HCT116 (cell line): ENCODE measurements at regions not wholly inside any gene's neighbourhood (a gene's known extent, or its start where the extent isn't known, plus 50 kb on each side); places are given as distances from the start of the nearest gene placed in this dataset.

Experiments
- ATAC-seq: fragments of 200-7000 bp; cut with Tn5 transposase; 2 replicates; pipeline ENCODE4 v1.9.1; 2020; ENCODE audit warnings: mild to moderate bottlenecking, moderate library complexity
- BruUV-seq: library from RNA; stranded (reverse); fragments of 400-500 nt; replicated peaks from 2 replicates; lab custom pipeline; 2021; lab: Mats Ljungman, UMichigan
- CTCF ChIA-PET: fragments of 300-600 bp; sonication (Branson Sonifier 250); formaldehyde crosslinking; loops from one replicate; lab custom pipeline; 2021; ENCODE audit warnings: antibody characterized with exemption; lab: Charles Lee
- POLR2A ChIA-PET: fragments of 300-600, 350-600 bp; sonication (Branson Sonifier 250); formaldehyde crosslinking; loops from one replicate; lab custom pipeline; 2021; ENCODE audit warnings: antibody characterized with exemption; lab: Charles Lee
- RAD21 ChIA-PET, 2 experiments: fragments of 300-600 bp; sonication (Branson Sonifier 250); formaldehyde crosslinking; loops; one replicate each; lab custom pipeline; 2023; ENCODE audit warnings: low total read pairs in 2 of 2; ENCODE audit not compliant: uncharacterized antibody in 2 of 2, unreplicated experiment in 2 of 2, low non-redundant PET in 1 of 2; lab: Charles Lee
- DNase-seq: peaks from one replicate; pipeline ENCODE4 v3.0.0-alpha.2; 2010; ENCODE audit warnings: low read depth, low spot score
- H2AFZ ChIP-seq: fragments of 200-600 bp; shearing (Covaris generic), sonication (generic); 2 replicates; pipeline ENCODE4 v1.6.1; 2017; ENCODE audit warnings: low read depth, mixed run types, mixed read lengths, antibody characterized with exemption, low read length; ENCODE audit not compliant: poor library complexity, severe bottlenecking
- H3K27ac ChIP-seq: 2 replicates; pipeline ENCODE4 v1.5.1; 2012; ENCODE audit warnings: low read depth, low read length
- H3K27me3 ChIP-seq: fragments of 200-600 bp; sonication (generic); 2 replicates; pipeline ENCODE4 v1.6.1; 2016; ENCODE audit warnings: mixed run types, low read length, mixed read lengths; ENCODE audit not compliant: insufficient read depth
- H3K36me3 ChIP-seq, 2 experiments: fragments of 200-500 bp in 1 of 2; fragments of 200-600 bp in 1 of 2; sonication (Bioruptor generic) in 1 of 2; sonication (generic) in 1 of 2; 2 replicates each; pipeline versions ENCODE4 v1.5.1 to v1.6.1; 2014 to 2016; ENCODE audit warnings: low read length in 2 of 2, inconsistent platforms in 1 of 2, mixed read lengths in 1 of 2, mixed run types in 1 of 2; ENCODE audit not compliant: insufficient read depth in 2 of 2, control insufficient read depth in 1 of 2
- H3K4me1 ChIP-seq, 2 experiments: fragments of 200-600 bp in 1 of 2; sonication (generic) in 1 of 2; 2 replicates each; pipeline versions ENCODE4 v1.5.1 to v1.6.1; 2012 to 2017; ENCODE audit warnings: low read length in 2 of 2, inconsistent platforms in 1 of 2, mild to moderate bottlenecking in 1 of 2, mixed read lengths in 1 of 2, mixed run types in 1 of 2, moderate library complexity in 1 of 2; ENCODE audit not compliant: insufficient read depth in 2 of 2, control insufficient read depth in 1 of 2
- H3K4me2 ChIP-seq: fragments of 200-600 bp; sonication (generic); 2 replicates; pipeline ENCODE4 v1.6.1; 2017; ENCODE audit warnings: mixed run types, low read length, mixed read lengths
- H3K4me3 ChIP-seq, 2 experiments: fragments of 200-600 bp in 1 of 2; sonication (generic) in 1 of 2; replicated peaks in 1 of 2; 2 replicates each; pipeline ENCODE4 v1.5.1; 2011 to 2016; ENCODE audit warnings: low read length in 2 of 2, control low read depth in 1 of 2, low read depth in 1 of 2, mild to moderate bottlenecking in 1 of 2, mixed read lengths in 1 of 2, mixed run types in 1 of 2
- H3K79me2 ChIP-seq: fragments of 200-600 bp; sonication (generic); 2 replicates; pipeline ENCODE4 v1.6.1; 2017; ENCODE audit warnings: mild to moderate bottlenecking, mixed run types, low read length, moderate library complexity, mixed read lengths; ENCODE audit not compliant: insufficient read depth
- H3K9ac ChIP-seq: fragments of 200-600 bp; sonication (generic); 2 replicates; pipeline ENCODE4 v1.6.1; 2016; ENCODE audit warnings: low read length, mixed read lengths
- H3K9me2 ChIP-seq: fragments of 200-600 bp; sonication (generic), shearing (Covaris generic); 2 replicates; pipeline ENCODE4 v1.6.1; 2017; ENCODE audit warnings: mixed run types, mild to moderate bottlenecking, moderate library complexity; ENCODE audit not compliant: insufficient read depth
- H3K9me3 ChIP-seq, 2 experiments: fragments of 200-500 bp in 1 of 2; fragments of 200-600 bp in 1 of 2; sonication (Bioruptor generic) in 1 of 2; sonication (generic) in 1 of 2; 2 replicates each; pipeline ENCODE4 v1.6.1; 2014 to 2017; ENCODE audit warnings: low read length in 2 of 2, mixed read lengths in 2 of 2, inconsistent platforms in 1 of 2, low read depth in 1 of 2, mild to moderate bottlenecking in 1 of 2, mixed run types in 1 of 2, moderate library complexity in 1 of 2; ENCODE audit not compliant: control insufficient read depth in 1 of 2, insufficient read depth in 1 of 2
- H4K20me1 ChIP-seq: fragments of 200-600 bp; sonication (generic), shearing (Covaris generic); 2 replicates; pipeline ENCODE4 v1.6.1; 2017; ENCODE audit warnings: mixed run types, mild to moderate bottlenecking, moderate library complexity; ENCODE audit not compliant: insufficient read depth
- EGR1 ChIP-seq: IDR thresholded peaks from 2 replicates; pipeline ENCODE4 v1.6.1; 2012; ENCODE audit warnings: low read depth
- ELF1 ChIP-seq: IDR thresholded peaks from 2 replicates; pipeline ENCODE4 v1.6.1; 2012; ENCODE audit warnings: low read depth, borderline replicate concordance
- EZH2phosphoT487 ChIP-seq: fragments of 200-600 bp; IDR thresholded peaks from 2 replicates; pipeline ENCODE4 v1.6.1; 2018; ENCODE audit warnings: antibody characterized with exemption, borderline replicate concordance
- FOSL1 ChIP-seq: IDR thresholded peaks from 2 replicates; pipeline ENCODE4 v1.6.1; 2012; ENCODE audit warnings: low read depth
- JUND ChIP-seq: IDR thresholded peaks from 2 replicates; pipeline ENCODE4 v1.6.1; 2012
- POLR2A ChIP-seq: IDR thresholded peaks from 2 replicates; pipeline ENCODE4 v1.7.0; 2011; ENCODE audit warnings: borderline replicate concordance; ENCODE audit not compliant: insufficient read depth, insufficient read length; ENCODE audit errors: extremely low read depth
- POLR2AphosphoS5 ChIP-seq: IDR thresholded peaks from 2 replicates; pipeline ENCODE4 v1.6.1; 2011; ENCODE audit warnings: mild to moderate bottlenecking, low read depth, low read length, moderate library complexity
- RAD21 ChIP-seq: IDR thresholded peaks from 2 replicates; pipeline ENCODE4 v1.6.1; 2012; ENCODE audit warnings: low read depth, mild to moderate bottlenecking
- SIN3A ChIP-seq: IDR thresholded peaks from 2 replicates; pipeline ENCODE4 v1.6.1; 2012; ENCODE audit warnings: low read depth
- SP1 ChIP-seq: IDR thresholded peaks from 2 replicates; pipeline ENCODE4 v1.6.1; 2012; ENCODE audit warnings: low read depth
- SRF ChIP-seq: IDR thresholded peaks from 2 replicates; pipeline ENCODE4 v1.6.1; 2012; ENCODE audit warnings: low read depth
- TCF7L2 ChIP-seq: IDR thresholded peaks from 2 replicates; pipeline ENCODE4 v1.7.0; 2011; ENCODE audit warnings: borderline replicate concordance, inconsistent platforms; ENCODE audit not compliant: insufficient read depth, insufficient read length; ENCODE audit errors: extremely low read depth
- YY1 ChIP-seq: IDR thresholded peaks from 2 replicates; pipeline ENCODE4 v1.6.1; 2011; ENCODE audit warnings: low read length, low read depth, moderate library complexity, mild to moderate bottlenecking; ENCODE audit not compliant: insufficient replicate concordance; ENCODE audit errors: extremely low read depth
- ZBTB33 ChIP-seq: IDR thresholded peaks from 2 replicates; pipeline ENCODE4 v1.6.1; 2011; ENCODE audit warnings: mild to moderate bottlenecking, low read length, moderate library complexity; ENCODE audit not compliant: insufficient replicate concordance; ENCODE audit errors: extremely low read depth
- ZFX ChIP-seq: fragments of 450-650 bp; IDR thresholded peaks from 2 replicates; pipeline ENCODE4 v1.6.1; 2017
- intact Hi-C: fragments of 100-400 bp; cut with micrococcal nuclease; formaldehyde crosslinking; loops from 2 replicates; pipeline ENCODE4 v1.10.0; 2022
- TF ChIP-seq, protein P1 (sequence below): IDR thresholded peaks from 2 replicates; pipeline ENCODE4 v1.6.1; 2012
- TF ChIP-seq, protein P2 (sequence below): IDR thresholded peaks from 2 replicates; pipeline ENCODE4 v1.6.1; 2012
- TF ChIP-seq, protein P3 (sequence below), 3 experiments: fragments of 200-600 bp in 1 of 3; sonication (generic) in 1 of 3; IDR thresholded peaks in 2 of 3; conservative IDR thresholded peaks in 1 of 3; 2 replicates each; pipeline ENCODE4 v1.5.1; 2012 to 2017; ENCODE audit warnings: low read depth in 2 of 3, low read length in 2 of 3, antibody characterized with exemption in 1 of 3, borderline replicate concordance in 1 of 3, control low read depth in 1 of 3, mild to moderate bottlenecking in 1 of 3, mixed read lengths in 1 of 3, mixed run types in 1 of 3, moderate library complexity in 1 of 3; ENCODE audit not compliant: insufficient read depth in 1 of 3

- no peak overlapping the region for H3K27ac ChIP-seq
- peaks cover 0 to 15% of the 10 kb centered on the region in 2 experiments; a peak in 2 of 4 replicates for H3K9me3 ChIP-seq
- POLR2A ChIA-PET = no interaction called here
- no peak for TF ChIP-seq POLR2A
- TF ChIP-seq SIN3A = no peak
- no peak for TF ChIP-seq FOSL1
- TF ChIP-seq SRF = no peak
- no peak for TF ChIP-seq JUND
- no peak for TF ChIP-seq YY1
- no peak for TF ChIP-seq TCF7L2
- no peak for TF ChIP-seq ELF1
- no peak for TF ChIP-seq ZFX
- TF ChIP-seq POLR2AphosphoS5 = no peak
- no peak for TF ChIP-seq EGR1
- TF ChIP-seq, all 23 proteins: peak for 0
- Histone ChIP-seq H3K27me3 (no peaks in the 10 kb centered on the region), H3K79me2 (no peaks in the 10 kb centered on the region), H2AFZ (no peak overlapping the region), H3K9ac (no peak overlapping the region), H3K4me2 (no peak overlapping the region), H3K4me1 (no peaks in the 10 kb centered on the region), H3K4me3 (no peak overlapping the region), H3K9me2 (no peaks in the 10 kb centered on the region), H3K36me3 (no peaks in the 10 kb centered on the region), H4K20me1 (no peaks in the 10 kb centered on the region)
- no TSS peak for BruUV-seq
- ATAC-seq (no peak), DNase-seq (no peak)
- RAD21 ChIA-PET = no interaction called here
- CTCF ChIA-PET = no interaction called here
- intact Hi-C loops = no loop called here
Observed at GRCh38 chr7:67752227-67752626, 755.6 kb downstream of the TYW1 start.

DNA sequence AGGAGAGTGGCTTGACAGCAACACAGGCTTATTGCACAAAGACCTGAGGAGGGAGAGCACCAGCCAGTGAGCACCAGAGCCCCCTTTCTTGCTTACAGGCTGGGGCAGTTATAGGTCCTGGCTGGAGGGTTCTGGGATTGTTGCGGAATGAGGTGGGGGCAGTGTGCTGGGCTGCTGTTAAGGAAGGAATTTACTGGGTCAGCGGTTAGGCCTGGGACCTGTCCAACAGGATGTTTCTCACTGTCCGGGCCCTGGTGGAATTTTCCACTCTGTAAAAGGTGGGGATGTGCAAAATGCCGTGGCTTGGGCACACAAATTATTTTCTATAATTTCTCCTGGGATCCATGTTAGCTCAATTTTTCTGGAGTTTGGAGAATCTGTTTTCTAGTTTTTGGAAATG, 757.3 kb downstream of the TYW1 start:
- no peak overlapping the region for H3K9ac ChIP-seq
- no peak for TF ChIP-seq SP1
- TF ChIP-seq POLR2AphosphoS5 = no peak
- no peak for TF ChIP-seq EGR1
- no peak for TF ChIP-seq SRF
- TF ChIP-seq, protein P1, sequence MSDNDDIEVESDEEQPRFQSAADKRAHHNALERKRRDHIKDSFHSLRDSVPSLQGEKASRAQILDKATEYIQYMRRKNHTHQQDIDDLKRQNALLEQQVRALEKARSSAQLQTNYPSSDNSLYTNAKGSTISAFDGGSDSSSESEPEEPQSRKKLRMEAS = no peak
- no peak for TF ChIP-seq ZBTB33
- TF ChIP-seq EZH2phosphoT487 = no peak
- TF ChIP-seq, protein P2, sequence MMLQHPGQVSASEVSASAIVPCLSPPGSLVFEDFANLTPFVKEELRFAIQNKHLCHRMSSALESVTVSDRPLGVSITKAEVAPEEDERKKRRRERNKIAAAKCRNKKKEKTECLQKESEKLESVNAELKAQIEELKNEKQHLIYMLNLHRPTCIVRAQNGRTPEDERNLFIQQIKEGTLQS = no peak
- TF ChIP-seq, protein P3, sequence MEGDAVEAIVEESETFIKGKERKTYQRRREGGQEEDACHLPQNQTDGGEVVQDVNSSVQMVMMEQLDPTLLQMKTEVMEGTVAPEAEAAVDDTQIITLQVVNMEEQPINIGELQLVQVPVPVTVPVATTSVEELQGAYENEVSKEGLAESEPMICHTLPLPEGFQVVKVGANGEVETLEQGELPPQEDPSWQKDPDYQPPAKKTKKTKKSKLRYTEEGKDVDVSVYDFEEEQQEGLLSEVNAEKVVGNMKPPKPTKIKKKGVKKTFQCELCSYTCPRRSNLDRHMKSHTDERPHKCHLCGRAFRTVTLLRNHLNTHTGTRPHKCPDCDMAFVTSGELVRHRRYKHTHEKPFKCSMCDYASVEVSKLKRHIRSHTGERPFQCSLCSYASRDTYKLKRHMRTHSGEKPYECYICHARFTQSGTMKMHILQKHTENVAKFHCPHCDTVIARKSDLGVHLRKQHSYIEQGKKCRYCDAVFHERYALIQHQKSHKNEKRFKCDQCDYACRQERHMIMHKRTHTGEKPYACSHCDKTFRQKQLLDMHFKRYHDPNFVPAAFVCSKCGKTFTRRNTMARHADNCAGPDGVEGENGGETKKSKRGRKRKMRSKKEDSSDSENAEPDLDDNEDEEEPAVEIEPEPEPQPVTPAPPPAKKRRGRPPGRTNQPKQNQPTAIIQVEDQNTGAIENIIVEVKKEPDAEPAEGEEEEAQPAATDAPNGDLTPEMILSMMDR (IDR thresholded peaks at IDR 0.05 in 2 of 3, conservative IDR thresholded peaks at IDR 0.05 in 1 of 3; ENCODE audit: borderline replicate concordance in 1 of 3, insufficient read depth in 1 of 3, low read depth in 2 of 3, low read length in 2 of 3) = no peak
- no peak for TF ChIP-seq FOSL1
- no peak for TF ChIP-seq RAD21
- TF ChIP-seq ELF1 = no peak
- TF ChIP-seq, all 23 proteins: peak for 0
- POLR2A ChIA-PET = no interaction called here
- intact Hi-C loops = no loop called here
- Histone ChIP-seq H3K27ac (no peak overlapping the region), H4K20me1 (no peaks in the 10 kb centered on the region), H3K9me2 (no peaks in the 10 kb centered on the region), H3K27me3 (no peaks in the 10 kb centered on the region), H3K4me1 (no peaks in the 10 kb centered on the region), H3K4me2 (no peak overlapping the region), H3K4me3 (no peak overlapping the region), H3K36me3 (no peaks in the 10 kb centered on the region), H3K9me3 (peaks cover 0 to 17% of the 10 kb centered on the region in 2 experiments; a peak in 2 of 4 replicates), H3K79me2 (no peaks in the 10 kb centered on the region), H2AFZ (no peak overlapping the region)
- BruUV-seq = no TSS peak
- DNase-seq = no peak
- ATAC-seq = no peak
- RAD21 ChIA-PET = no interaction called here
- CTCF ChIA-PET = no interaction called here
